Loucy (cell line): ENCODE measurements at regions not wholly inside any gene's neighbourhood (a gene's known extent, or its start where the extent isn't known, plus 50 kb on each side); places are given as distances from the start of the nearest gene placed in this dataset.

Experiments used
- EZH2phosphoT487 ChIP-seq: fragments of 200-600 bp; IDR thresholded peaks from 2 replicates; pipeline ENCODE4 v1.6.1; 2018; ENCODE audit warnings: antibody characterized with exemption, mild to moderate bottlenecking, moderate library complexity, borderline replicate concordance
- TF ChIP-seq, protein P1 (sequence below): fragments of 200-600 bp; sonication (generic); conservative IDR thresholded peaks from 2 replicates; pipeline ENCODE4 v1.5.1; 2014; ENCODE audit warnings: mild to moderate bottlenecking, antibody characterized with exemption, low read length

DNA sequence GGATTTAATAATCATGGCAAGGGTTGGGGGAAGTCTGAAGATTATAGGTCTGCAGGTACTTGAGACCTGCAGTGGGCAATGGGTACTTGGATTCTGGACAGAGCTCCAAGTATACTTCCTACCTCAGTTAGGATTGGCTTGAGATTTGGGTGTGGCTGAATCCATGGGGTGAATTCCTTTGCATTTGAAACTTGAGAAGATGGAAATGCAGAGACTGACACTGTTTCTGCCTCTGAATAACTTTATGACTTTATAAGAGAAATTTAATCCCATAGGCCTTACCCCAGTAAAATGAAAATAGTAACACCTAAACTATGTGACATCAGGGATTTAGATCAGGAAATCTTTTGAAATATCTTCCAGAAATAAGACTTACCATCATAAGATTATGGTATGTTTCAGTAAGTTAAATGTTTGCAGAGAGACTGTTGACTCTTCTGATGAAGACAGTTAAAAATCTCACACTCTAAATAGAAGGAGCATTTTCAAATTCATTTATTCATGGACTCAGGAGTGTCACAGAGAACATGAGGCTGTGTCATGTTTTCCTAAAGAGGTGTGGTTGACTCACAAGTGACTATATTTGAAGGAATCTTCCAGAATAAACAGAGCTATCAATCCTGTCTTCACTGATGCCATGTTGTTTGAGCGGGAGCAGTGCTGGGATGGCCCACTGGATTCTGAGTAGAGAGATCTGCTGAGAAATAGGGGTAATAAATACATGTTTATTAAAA, 513.5 kb upstream of the NR3C2 start:
- TF ChIP-seq, protein P1, sequence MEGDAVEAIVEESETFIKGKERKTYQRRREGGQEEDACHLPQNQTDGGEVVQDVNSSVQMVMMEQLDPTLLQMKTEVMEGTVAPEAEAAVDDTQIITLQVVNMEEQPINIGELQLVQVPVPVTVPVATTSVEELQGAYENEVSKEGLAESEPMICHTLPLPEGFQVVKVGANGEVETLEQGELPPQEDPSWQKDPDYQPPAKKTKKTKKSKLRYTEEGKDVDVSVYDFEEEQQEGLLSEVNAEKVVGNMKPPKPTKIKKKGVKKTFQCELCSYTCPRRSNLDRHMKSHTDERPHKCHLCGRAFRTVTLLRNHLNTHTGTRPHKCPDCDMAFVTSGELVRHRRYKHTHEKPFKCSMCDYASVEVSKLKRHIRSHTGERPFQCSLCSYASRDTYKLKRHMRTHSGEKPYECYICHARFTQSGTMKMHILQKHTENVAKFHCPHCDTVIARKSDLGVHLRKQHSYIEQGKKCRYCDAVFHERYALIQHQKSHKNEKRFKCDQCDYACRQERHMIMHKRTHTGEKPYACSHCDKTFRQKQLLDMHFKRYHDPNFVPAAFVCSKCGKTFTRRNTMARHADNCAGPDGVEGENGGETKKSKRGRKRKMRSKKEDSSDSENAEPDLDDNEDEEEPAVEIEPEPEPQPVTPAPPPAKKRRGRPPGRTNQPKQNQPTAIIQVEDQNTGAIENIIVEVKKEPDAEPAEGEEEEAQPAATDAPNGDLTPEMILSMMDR: no peak
- no peak for TF ChIP-seq EZH2phosphoT487
